Skeletal muscle satellite cell (primary cell): ENCODE measurements at regions not wholly inside any gene's neighbourhood (a gene's known extent, or its start where the extent isn't known, plus 50 kb on each side); places are given as distances from the start of the nearest gene placed in this dataset.

ENCODE experiments used
- H3K27me3 ChIP-seq: 2 replicates; pipeline ENCODE4 v1.7.0; 2013; ENCODE audit warnings: low read length; ENCODE audit not compliant: control insufficient read depth, insufficient read depth
- H3K36me3 ChIP-seq: 2 replicates; pipeline ENCODE4 v1.7.0; 2013; ENCODE audit warnings: mild to moderate bottlenecking, control low read depth, low read length; ENCODE audit not compliant: insufficient read depth
- H3K4me1 ChIP-seq: 2 replicates; pipeline ENCODE4 v1.7.0; 2013; ENCODE audit warnings: low read length; ENCODE audit not compliant: control insufficient read depth, insufficient read depth
- H3K4me2 ChIP-seq: 2 replicates; pipeline ENCODE4 v1.7.0; 2013; ENCODE audit warnings: mild to moderate bottlenecking, low read length
- H3K4me3 ChIP-seq: 2 replicates; pipeline ENCODE4 v1.7.0; 2013; ENCODE audit warnings: low read length
- H3K9ac ChIP-seq: 2 replicates; pipeline ENCODE4 v1.7.0; 2013; ENCODE audit warnings: mild to moderate bottlenecking, low read depth, low read length, moderate library complexity
- H3K9me3 ChIP-seq: replicated peaks from 2 replicates; pipeline ENCODE4 v1.7.0; 2013; ENCODE audit warnings: mild to moderate bottlenecking, control low read depth, low read length

GRCh38 chr13:40159736-40160135, 504.3 kb downstream of the COG6 start:
- Histone ChIP-seq H3K9ac (no peak overlapping the region), H3K27me3 (no peaks in the 10 kb centered on the region), H3K4me3 (no peak overlapping the region), H3K9me3 (no peaks in the 10 kb centered on the region), H3K4me1 (peaks cover 20% of the 10 kb centered on the region), H3K36me3 (no peaks in the 10 kb centered on the region), H3K4me2 (no peak overlapping the region)

GRCh38 chr13:40160618-40161350, 505.3 kb downstream of the COG6 start:
- Histone ChIP-seq H3K4me3 (no peak overlapping the region), H3K4me2 (no peak overlapping the region), H3K27me3 (no peaks in the 10 kb centered on the region), H3K9ac (no peak overlapping the region), H3K4me1 (peaks cover 20% of the 10 kb centered on the region), H3K9me3 (no peaks in the 10 kb centered on the region), H3K36me3 (no peaks in the 10 kb centered on the region)

DNA sequence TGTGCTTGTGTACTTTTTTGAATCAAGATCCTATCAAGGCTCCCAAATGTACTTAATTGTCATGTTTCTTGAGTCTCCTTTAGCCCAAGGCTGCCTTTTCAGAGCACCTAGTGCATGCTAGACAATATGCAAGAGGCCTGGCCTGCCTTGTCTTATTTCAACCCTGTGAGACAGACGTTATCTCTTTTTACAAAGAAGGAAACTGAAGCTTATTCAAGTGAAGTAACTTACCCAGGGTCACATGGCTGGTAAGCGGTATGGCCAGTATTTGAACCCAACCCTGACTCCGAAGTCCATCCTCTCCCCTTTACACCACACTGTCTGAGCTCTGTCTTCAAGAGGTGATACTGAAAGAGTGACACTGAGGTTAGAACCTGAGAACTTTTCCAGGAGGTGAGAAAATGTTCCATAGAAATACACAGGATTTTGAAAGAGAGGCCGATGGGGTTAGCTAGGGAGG, 505.1 kb downstream of the FOXO1 start:
- Histone ChIP-seq H3K4me2 (no peak overlapping the region), H3K9me3 (no peaks in the 10 kb centered on the region), H3K27me3 (no peaks in the 10 kb centered on the region), H3K36me3 (no peaks in the 10 kb centered on the region), H3K4me3 (no peak overlapping the region), H3K9ac (no peak overlapping the region), H3K4me1 (peaks cover 20% of the 10 kb centered on the region)

DNA sequence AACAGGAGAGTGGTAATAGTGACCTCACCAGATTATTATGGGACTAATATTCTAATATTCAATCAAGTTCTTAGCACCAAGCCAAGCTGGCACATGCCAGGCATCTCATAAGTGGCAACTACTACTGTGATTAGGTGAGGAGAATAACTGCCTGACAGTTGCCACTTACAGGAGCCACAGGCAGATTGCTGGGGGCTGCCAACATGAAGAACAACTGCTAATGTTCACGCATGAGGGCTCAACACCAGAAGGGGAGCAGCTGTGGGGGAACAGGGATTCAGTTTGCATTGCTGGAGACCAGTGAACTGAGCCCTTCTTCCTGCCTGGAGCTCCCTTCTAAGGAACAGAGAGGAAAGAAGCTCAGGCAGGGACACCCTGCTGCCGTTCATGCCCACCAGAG, 504.5 kb downstream of the FOXO1 start:
- Histone ChIP-seq H3K9me3 (no peaks in the 10 kb centered on the region), H3K4me2 (no peak overlapping the region), H3K36me3 (no peaks in the 10 kb centered on the region), H3K27me3 (no peaks in the 10 kb centered on the region), H3K9ac (no peak overlapping the region), H3K4me1 (peaks cover 20% of the 10 kb centered on the region), H3K4me3 (no peak overlapping the region)

GRCh38 chr13:40163066-40164000, 503.1 kb downstream of the FOXO1 start:
- Histone ChIP-seq H3K4me3 (no peak overlapping the region), H3K4me2 (peak overlapping the region; percentile 51), H3K27me3 (no peaks in the 10 kb centered on the region), H3K9me3 (no peaks in the 10 kb centered on the region), H3K36me3 (no peaks in the 10 kb centered on the region), H3K4me1 (peaks cover 20% of the 10 kb centered on the region), H3K9ac (no peak overlapping the region)

- H3K4me1 ChIP-seq = peaks cover 22% of the 10 kb centered on the region
- no peaks in the 10 kb centered on the region for H3K27me3 ChIP-seq
- no peak overlapping the region for H3K4me3 ChIP-seq
- H3K9me3 ChIP-seq = no peaks in the 10 kb centered on the region
- no peaks in the 10 kb centered on the region for H3K36me3 ChIP-seq
- peak overlapping the region; percentile 51 for H3K4me2 ChIP-seq
- H3K9ac ChIP-seq = no peak overlapping the region
These were observed 502.3 kb downstream of the FOXO1 start for GRCh38 chr13:40164133-40164532.

DNA sequence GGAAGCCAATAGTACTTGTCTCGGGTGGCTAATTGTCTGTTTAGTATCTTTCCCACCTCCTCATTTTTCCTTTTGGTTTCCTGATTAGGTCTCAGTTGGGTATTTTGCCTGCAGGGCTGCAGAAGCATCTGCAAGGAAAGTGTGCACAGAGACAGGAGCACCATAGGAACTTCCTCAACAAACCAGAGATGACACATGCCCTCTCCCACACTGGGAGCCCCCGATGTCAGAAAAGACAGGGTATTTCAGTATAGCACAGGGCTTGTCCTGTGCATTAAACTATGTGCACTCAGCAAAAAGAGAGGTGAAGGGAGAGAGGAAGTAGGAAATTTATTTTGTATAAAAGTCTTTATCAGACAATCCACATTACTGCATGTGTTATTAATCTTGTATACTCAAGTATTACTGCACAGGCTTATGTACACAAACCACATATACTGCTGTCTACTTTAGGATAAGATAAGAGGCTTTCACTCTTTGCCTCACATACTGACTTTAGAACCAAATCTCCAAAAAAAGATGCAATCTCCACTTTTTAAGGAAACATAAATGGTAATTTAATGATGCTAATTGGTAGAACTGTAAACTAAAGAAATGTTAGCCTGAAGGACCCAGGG, 501.0 kb downstream of the FOXO1 start:
- Histone ChIP-seq H3K4me1 (peaks cover 25% of the 10 kb centered on the region), H3K27me3 (no peaks in the 10 kb centered on the region), H3K4me2 (no peak overlapping the region), H3K4me3 (no peak overlapping the region), H3K36me3 (no peaks in the 10 kb centered on the region), H3K9ac (no peak overlapping the region), H3K9me3 (no peaks in the 10 kb centered on the region)

DNA sequence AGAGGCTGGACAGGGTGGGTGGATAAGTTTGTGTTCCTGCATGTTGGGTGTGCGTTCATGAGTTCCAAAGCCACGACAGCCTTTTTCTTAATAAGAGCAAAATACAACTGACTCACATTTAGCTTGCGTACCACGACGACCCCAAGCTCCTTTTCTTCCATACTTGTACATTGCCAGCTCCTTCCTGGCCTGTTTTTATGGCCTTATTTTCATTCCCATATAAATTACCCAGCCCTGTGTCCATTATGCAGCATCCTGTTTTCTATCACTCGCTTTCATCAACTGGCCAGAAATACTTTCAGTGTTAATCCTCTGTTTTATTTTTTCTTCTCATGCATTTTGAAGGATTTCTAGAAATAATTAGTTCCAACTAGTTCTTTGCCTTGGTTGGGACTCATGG, 499.1 kb downstream of the FOXO1 start:
- Histone ChIP-seq H3K4me1 (peaks cover 21% of the 10 kb centered on the region), H3K9me3 (no peaks in the 10 kb centered on the region), H3K9ac (no peak overlapping the region), H3K4me2 (no peak overlapping the region), H3K27me3 (no peaks in the 10 kb centered on the region), H3K4me3 (no peak overlapping the region), H3K36me3 (no peaks in the 10 kb centered on the region)

DNA sequence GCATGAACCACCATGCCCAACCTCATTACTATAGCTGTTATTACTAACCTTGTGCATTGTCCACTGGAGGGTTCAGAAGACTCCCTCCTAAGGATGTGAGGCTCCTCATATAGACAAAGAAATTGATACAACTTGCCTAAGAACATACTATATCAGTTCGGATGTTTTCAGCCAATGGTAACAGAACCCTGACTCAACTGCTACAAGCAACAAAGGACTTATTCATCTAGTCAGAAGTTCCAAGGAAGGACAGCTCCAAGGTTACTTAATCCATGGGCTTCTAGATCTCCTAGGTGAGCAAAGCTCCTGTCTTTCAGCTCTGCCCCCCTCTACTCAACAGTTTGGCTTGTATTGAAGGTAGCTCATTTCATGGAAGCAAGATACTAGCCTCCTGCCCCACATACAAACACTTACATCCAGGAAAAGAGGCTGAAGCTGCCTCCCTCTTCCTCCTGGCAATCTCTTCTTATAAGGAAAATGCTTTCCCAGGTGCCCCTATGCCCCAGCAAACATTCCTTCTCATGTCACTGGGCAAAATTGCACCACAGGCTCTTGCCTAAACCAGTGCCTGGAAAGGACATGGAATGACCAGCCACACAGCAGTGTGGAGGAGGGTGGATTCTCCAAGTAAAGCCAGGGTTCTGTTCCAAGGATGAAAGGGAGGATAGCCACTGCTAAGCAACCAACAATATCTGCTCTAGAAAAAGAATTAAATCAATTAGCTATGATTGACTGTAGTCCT, 497.8 kb downstream of the FOXO1 start:
- Histone ChIP-seq H3K9ac (no peak overlapping the region), H3K9me3 (no peaks in the 10 kb centered on the region), H3K4me1 (peaks cover 16% of the 10 kb centered on the region), H3K4me2 (no peak overlapping the region), H3K4me3 (no peak overlapping the region), H3K36me3 (no peaks in the 10 kb centered on the region), H3K27me3 (no peaks in the 10 kb centered on the region)

DNA sequence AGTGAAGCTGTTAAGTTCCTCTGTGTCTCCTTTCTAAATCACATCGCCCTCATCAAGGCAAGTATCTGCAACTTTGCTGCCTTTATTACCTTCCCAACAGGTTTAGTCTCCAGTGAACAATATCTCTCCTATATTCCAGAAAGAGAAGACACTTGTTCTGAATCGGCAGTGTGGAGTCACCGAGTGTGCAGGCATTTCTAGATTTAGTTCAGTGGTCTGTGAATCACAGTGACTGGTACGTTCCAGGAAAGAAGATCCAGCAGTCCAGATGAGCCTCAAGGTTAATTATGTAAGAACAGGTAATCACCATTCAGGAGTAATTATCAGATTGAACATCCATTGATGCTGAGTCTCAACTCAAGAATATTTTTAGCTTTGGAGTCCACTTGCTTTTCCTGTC, 497.0 kb downstream of the FOXO1 start:
- no peak overlapping the region for H3K4me2 ChIP-seq
- H3K4me3 ChIP-seq = no peak overlapping the region
- no peaks in the 10 kb centered on the region for H3K9me3 ChIP-seq
- H3K36me3 ChIP-seq = no peaks in the 10 kb centered on the region
- H3K4me1 ChIP-seq = peaks cover 7% of the 10 kb centered on the region
- no peaks in the 10 kb centered on the region for H3K27me3 ChIP-seq
- H3K9ac ChIP-seq = no peak overlapping the region

GRCh38 chr13:40170091-40170490, 496.4 kb downstream of the FOXO1 start:
- Histone ChIP-seq H3K4me2 (no peak overlapping the region), H3K9me3 (no peaks in the 10 kb centered on the region), H3K27me3 (no peaks in the 10 kb centered on the region), H3K36me3 (no peaks in the 10 kb centered on the region), H3K4me1 (peaks cover 5% of the 10 kb centered on the region), H3K4me3 (no peak overlapping the region), H3K9ac (no peak overlapping the region)
